22Rv1 (cell line): ENCODE measurements at regions not wholly inside any gene's neighbourhood (a gene's known extent, or its start where the extent isn't known, plus 50 kb on each side); places are given as distances from the start of the nearest gene placed in this dataset.

ENCODE experiments used
- CTCF ChIP-seq: fragments of 450-650 bp; IDR thresholded peaks from 2 replicates; pipeline ENCODE4 v1.5.1; 2017; ENCODE audit warnings: mild to moderate bottlenecking
- ZFX ChIP-seq: fragments of 450-650 bp; IDR thresholded peaks from 2 replicates; pipeline ENCODE4 v1.6.1; 2017; ENCODE audit warnings: antibody characterized with exemption, borderline replicate concordance

- no peak for TF ChIP-seq CTCF
- no peak for TF ChIP-seq ZFX
These were observed 1695.0 kb upstream of the CELF4 start for GRCh38 chr18:39260565-39260964.
